ENCODE measurements at regions not wholly inside any gene's neighbourhood (a gene's known extent, or its start where the extent isn't known, plus 50 kb on each side); places are given as distances from the start of the nearest gene placed in this dataset.

DNA sequence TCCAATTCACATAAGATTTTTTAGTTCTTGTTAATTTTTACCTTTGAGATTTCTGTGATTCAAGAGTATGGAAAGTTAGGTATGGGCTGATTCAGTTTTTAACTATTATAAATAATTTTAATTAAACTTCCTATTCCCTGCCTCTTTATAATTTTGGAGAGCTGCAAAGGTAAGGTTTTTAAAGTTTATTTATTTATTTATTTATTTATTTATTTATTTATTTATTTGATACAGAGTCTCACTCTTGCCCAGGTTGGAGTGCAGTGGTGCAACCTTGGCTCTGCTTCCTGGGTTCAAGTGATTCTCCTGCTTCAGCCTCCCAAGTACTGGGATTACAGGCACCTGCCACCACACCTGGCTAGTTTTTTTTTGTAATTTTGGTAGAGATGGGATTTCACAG lies 215.5 kb upstream of the FIGN start:
- dilution Hi-C loops (cut with HindIII; ENCODE audit: low sequenced_read_pairs, unreplicated experiment) = no loop called here
- Histone ChIP-seq H4K5ac (ENCODE audit: low read depth, low read length) (no peak overlapping the region), H2BK5ac (ENCODE audit: low read depth, low read length, poor library complexity, severe bottlenecking) (no peak overlapping the region), H3K4ac (ENCODE audit: low read depth, low read length) (no peak overlapping the region), H3K9me3 (ENCODE audit: control insufficient read depth, insufficient read depth, low read length) (0 out of 2 replicates have a peak, but pooled peaks cover 4% of the 10 kb centered on the region), H3K27me3 (ENCODE audit: control insufficient read depth, insufficient read depth, low read length) (no peaks in the 10 kb centered on the region), H2AFZ (replicated peaks; ENCODE audit: low read length, poor library complexity) (no peak overlapping the region), H4K20me1 (ENCODE audit: insufficient read depth, low read length) (no peaks in the 10 kb centered on the region), H3K56ac (ENCODE audit: extremely low read depth, insufficient read depth, low read length) (no peak overlapping the region), H3K14ac (replicated peaks; ENCODE audit: low read depth, low read length) (no peak overlapping the region), H2BK20ac (ENCODE audit: low read depth, low read length) (no peak overlapping the region), H4K8ac (ENCODE audit: low read depth in 2 of 2, low read length in 2 of 2) (no peak overlapping the region), H2BK120ac (ENCODE audit: low read depth, low read length) (no peak overlapping the region), H3K23ac (ENCODE audit: low read depth, low read length) (no peak overlapping the region), H2AK5ac (ENCODE audit: low read depth, low read length) (no peak overlapping the region), H3K4me1 (ENCODE audit: control insufficient read depth, insufficient read depth, low read length) (no peaks in the 10 kb centered on the region), H2AK9ac (replicated peaks; ENCODE audit: low read depth, low read length, poor library complexity) (no peak overlapping the region), H3K4me3 (ENCODE audit: insufficient read depth, low read depth, low read length) (no peak overlapping the region), H3K36me3 (ENCODE audit: control insufficient read depth, insufficient read depth, low read length) (no peaks in the 10 kb centered on the region), H3K79me1 (ENCODE audit: low read depth in 1 of 2, low read length in 2 of 2) (no peaks in the 10 kb centered on the region), H3K4me2 (ENCODE audit: low read depth, low read length) (no peak overlapping the region), H2BK15ac (ENCODE audit: low read depth, low read length) (no peak overlapping the region), H3K27ac (ENCODE audit: insufficient read depth, low read length) (no peak overlapping the region), H3K9ac (ENCODE audit: low read depth, low read length) (no peak overlapping the region), H3K9me1 (ENCODE audit: insufficient read depth, low read length) (no peaks in the 10 kb centered on the region), H4K91ac (ENCODE audit: insufficient read depth, low read depth, low read length) (no peak overlapping the region), H3K18ac (ENCODE audit: low read depth, low read length) (no peak overlapping the region)
- CTCF ChIA-PET = no interaction called here
- POLR2A ChIA-PET (ENCODE audit: unreplicated experiment) = no interaction called here
- DNase-seq = no peak
- no TSS peak for BruUV-seq (replicated peaks)
- intact Hi-C loops (cut with micrococcal nuclease) = no loop called here
- ATAC-seq (ENCODE audit: low read depth) = no peak
- in situ Hi-C loops (cut with MboI; ENCODE audit: low sequenced_read_pairs) = no loop called here
- TF ChIP-seq MXI1 (IDR thresholded peaks at IDR 0.05; ENCODE audit: borderline replicate concordance, low read depth, low read length) (no peak), SMC3 (IDR thresholded peaks at IDR 0.05; ENCODE audit: low read depth, low read length) (no peak), MAZ (IDR thresholded peaks at IDR 0.05; ENCODE audit: borderline replicate concordance, low read depth, low read length) (no peak), NFE2L2 (IDR thresholded peaks at IDR 0.05; ENCODE audit: low read depth, low read length) (no peak), CEBPB (IDR thresholded peaks at IDR 0.05; ENCODE audit: low read depth, low read length) (no peak), FOS (IDR thresholded peaks at IDR 0.05; ENCODE audit: low read depth, low read length) (no peak), POLR2A (IDR thresholded peaks at IDR 0.05; ENCODE audit: low read depth, low read length) (no peak), CHD1 (IDR thresholded peaks at IDR 0.05; ENCODE audit: low read depth, low read length) (no peak), RAD21 (IDR thresholded peaks at IDR 0.05; ENCODE audit: low read length) (no peak), RCOR1 (IDR thresholded peaks at IDR 0.05; ENCODE audit: insufficient replicate concordance, low read length) (no peak), RFX5 (IDR thresholded peaks at IDR 0.05; ENCODE audit: low read depth, low read length) (no peak), MAFK (IDR thresholded peaks at IDR 0.05; ENCODE audit: low read depth, low read length) (no peak), BHLHE40 (IDR thresholded peaks at IDR 0.05; ENCODE audit: low read depth, low read length) (no peak)
- TF ChIP-seq, protein P1, sequence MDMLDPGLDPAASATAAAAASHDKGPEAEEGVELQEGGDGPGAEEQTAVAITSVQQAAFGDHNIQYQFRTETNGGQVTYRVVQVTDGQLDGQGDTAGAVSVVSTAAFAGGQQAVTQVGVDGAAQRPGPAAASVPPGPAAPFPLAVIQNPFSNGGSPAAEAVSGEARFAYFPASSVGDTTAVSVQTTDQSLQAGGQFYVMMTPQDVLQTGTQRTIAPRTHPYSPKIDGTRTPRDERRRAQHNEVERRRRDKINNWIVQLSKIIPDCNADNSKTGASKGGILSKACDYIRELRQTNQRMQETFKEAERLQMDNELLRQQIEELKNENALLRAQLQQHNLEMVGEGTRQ (IDR thresholded peaks at IDR 0.05; ENCODE audit: low read depth, low read length) = no peak
- TF ChIP-seq, protein P2, sequence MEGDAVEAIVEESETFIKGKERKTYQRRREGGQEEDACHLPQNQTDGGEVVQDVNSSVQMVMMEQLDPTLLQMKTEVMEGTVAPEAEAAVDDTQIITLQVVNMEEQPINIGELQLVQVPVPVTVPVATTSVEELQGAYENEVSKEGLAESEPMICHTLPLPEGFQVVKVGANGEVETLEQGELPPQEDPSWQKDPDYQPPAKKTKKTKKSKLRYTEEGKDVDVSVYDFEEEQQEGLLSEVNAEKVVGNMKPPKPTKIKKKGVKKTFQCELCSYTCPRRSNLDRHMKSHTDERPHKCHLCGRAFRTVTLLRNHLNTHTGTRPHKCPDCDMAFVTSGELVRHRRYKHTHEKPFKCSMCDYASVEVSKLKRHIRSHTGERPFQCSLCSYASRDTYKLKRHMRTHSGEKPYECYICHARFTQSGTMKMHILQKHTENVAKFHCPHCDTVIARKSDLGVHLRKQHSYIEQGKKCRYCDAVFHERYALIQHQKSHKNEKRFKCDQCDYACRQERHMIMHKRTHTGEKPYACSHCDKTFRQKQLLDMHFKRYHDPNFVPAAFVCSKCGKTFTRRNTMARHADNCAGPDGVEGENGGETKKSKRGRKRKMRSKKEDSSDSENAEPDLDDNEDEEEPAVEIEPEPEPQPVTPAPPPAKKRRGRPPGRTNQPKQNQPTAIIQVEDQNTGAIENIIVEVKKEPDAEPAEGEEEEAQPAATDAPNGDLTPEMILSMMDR (conservative IDR thresholded peaks at IDR 0.05; ENCODE audit: low read depth, low read length) = no peak
- TF ChIP-seq, protein P3, sequence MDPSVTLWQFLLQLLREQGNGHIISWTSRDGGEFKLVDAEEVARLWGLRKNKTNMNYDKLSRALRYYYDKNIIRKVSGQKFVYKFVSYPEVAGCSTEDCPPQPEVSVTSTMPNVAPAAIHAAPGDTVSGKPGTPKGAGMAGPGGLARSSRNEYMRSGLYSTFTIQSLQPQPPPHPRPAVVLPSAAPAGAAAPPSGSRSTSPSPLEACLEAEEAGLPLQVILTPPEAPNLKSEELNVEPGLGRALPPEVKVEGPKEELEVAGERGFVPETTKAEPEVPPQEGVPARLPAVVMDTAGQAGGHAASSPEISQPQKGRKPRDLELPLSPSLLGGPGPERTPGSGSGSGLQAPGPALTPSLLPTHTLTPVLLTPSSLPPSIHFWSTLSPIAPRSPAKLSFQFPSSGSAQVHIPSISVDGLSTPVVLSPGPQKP (IDR thresholded peaks at IDR 0.05; ENCODE audit: borderline replicate concordance, low read depth, low read length) = no peak

Measured in IMR-90 (cell line).